GM12878 (cell line): ENCODE measurements at regions not wholly inside any gene's neighbourhood (a gene's known extent, or its start where the extent isn't known, plus 50 kb on each side); places are given as distances from the start of the nearest gene placed in this dataset.

Experiments
- ATAC-seq: fragments of 200-7000 bp; cut with Tn5 transposase; 3 replicates; pipeline ENCODE4 v1.9.1; 2020; ENCODE audit warnings: mild to moderate bottlenecking, moderate library complexity
- BruUV-seq: library from RNA; stranded (reverse); fragments of 400-500 nt; replicated peaks from 2 replicates; lab custom pipeline; 2021; lab: Mats Ljungman, UMichigan
- CTCF ChIA-PET: fragments of 300-600 bp; sonication (Branson Sonifier 250); formaldehyde crosslinking; extraction: SDS; loops from one replicate; lab custom pipeline; 2021; ENCODE audit warnings: inconsistent platforms; lab: Yijun Ruan, JAX
- POLR2A ChIA-PET: fragments of 350-600 bp; formaldehyde crosslinking; extraction: SDS; loops from one replicate; lab custom pipeline; 2021; ENCODE audit warnings: inconsistent platforms; lab: Charles Lee
- RAD21 ChIA-PET: fragments of 300-600 bp; sonication (Branson Sonifier 250); formaldehyde crosslinking; loops from one replicate; lab custom pipeline; 2023; ENCODE audit warnings: antibody characterized with exemption; ENCODE audit not compliant: unreplicated experiment; lab: Charles Lee
- SMC1A ChIA-PET: fragments of 300-600 bp; sonication (Branson Sonifier 250); formaldehyde crosslinking; loops from one replicate; lab custom pipeline; 2023; ENCODE audit not compliant: unreplicated experiment, uncharacterized antibody; lab: Charles Lee
- DNase-seq: peaks from one replicate; pipeline ENCODE4 v3.0.0-alpha.2; 2011; ENCODE audit warnings: low read depth, low spot score
- FAIRE-seq: peaks from 3 replicates; lab custom pipeline; 2011; peaks lifted over from hg19 to GRCh38; lab: Jason Lieb, UNC
- H2AFZ ChIP-seq: 2 replicates; pipeline ENCODE4 v1.6.0; 2011; ENCODE audit warnings: low read depth, low read length, control low read depth; ENCODE audit not compliant: control insufficient read depth
- H3K27ac ChIP-seq: 2 replicates; pipeline ENCODE4 v1.5.1; 2011; ENCODE audit warnings: control low read depth; ENCODE audit not compliant: control insufficient read depth, insufficient read depth
- H3K27me3 ChIP-seq, 2 experiments: replicated peaks in 1 of 2; 2 replicates each; pipeline versions ENCODE4 v1.6.0 to v1.6.1; 2011; ENCODE audit warnings: low read length in 1 of 2; ENCODE audit not compliant: control insufficient read depth in 2 of 2, insufficient read depth in 2 of 2
- H3K36me3 ChIP-seq, 2 experiments: 2 replicates each; pipeline ENCODE4 v1.5.1; 2011; ENCODE audit warnings: low read length in 1 of 2; ENCODE audit not compliant: control insufficient read depth in 2 of 2, insufficient read depth in 2 of 2
- H3K4me1 ChIP-seq: 2 replicates; pipeline ENCODE4 v1.6.1; 2011; ENCODE audit warnings: mild to moderate bottlenecking, low read length, moderate library complexity, mixed read lengths; ENCODE audit not compliant: control insufficient read depth, insufficient read depth
- H3K4me2 ChIP-seq: 2 replicates; pipeline ENCODE4 v1.6.0; 2011; ENCODE audit warnings: control low read depth; ENCODE audit not compliant: control insufficient read depth, insufficient read depth
- H3K4me3 ChIP-seq: fragments of 200-600 bp; sonication (generic); 2 replicates; pipeline ENCODE4 v1.5.1; 2016
- H3K79me2 ChIP-seq: 2 replicates; pipeline ENCODE4 v1.6.0; 2011; ENCODE audit warnings: low read length; ENCODE audit not compliant: control insufficient read depth, insufficient read depth
- H3K9ac ChIP-seq: 2 replicates; pipeline ENCODE4 v1.8.0; 2011; ENCODE audit warnings: low read length, control low read depth, mixed read lengths; ENCODE audit not compliant: control insufficient read depth, insufficient read depth
- H3K9me3 ChIP-seq: replicated peaks from 3 replicates; pipeline ENCODE4 v1.5.1; 2011; ENCODE audit warnings: mild to moderate bottlenecking, low read length; ENCODE audit not compliant: control insufficient read depth, insufficient read depth
- H4K20me1 ChIP-seq: 2 replicates; pipeline ENCODE4 v1.6.0; 2011; ENCODE audit not compliant: control insufficient read depth, insufficient read depth
- CTCF ChIP-seq, 3 experiments: IDR thresholded peaks in 2 of 3; conservative IDR thresholded peaks in 1 of 3; 2 replicates each; pipeline ENCODE4 v1.5.1; 2011; ENCODE audit warnings: low read depth in 3 of 3, low read length in 3 of 3, mild to moderate bottlenecking in 3 of 3, control low read depth in 2 of 3, moderate library complexity in 2 of 3, inconsistent platforms in 1 of 3, mixed read lengths in 1 of 3; ENCODE audit not compliant: control insufficient read depth in 2 of 3, insufficient read depth in 1 of 3; ENCODE audit errors: extremely low read depth in 1 of 3
- RAD21 ChIP-seq: IDR thresholded peaks from 2 replicates; pipeline ENCODE4 v1.6.1; 2011; ENCODE audit warnings: mild to moderate bottlenecking, low read depth, low read length, moderate library complexity; ENCODE audit not compliant: insufficient read depth
- TCF3 ChIP-seq: IDR thresholded peaks from 2 replicates; pipeline ENCODE4 v1.6.1; 2012; ENCODE audit warnings: low read depth, mild to moderate bottlenecking, low read length, borderline replicate concordance; ENCODE audit not compliant: insufficient read depth
- ZNF274 ChIP-seq: IDR thresholded peaks from one replicate; pipeline ENCODE4 v1.8.0; 2011; ENCODE audit not compliant: insufficient read length, insufficient read depth
- WGBS: methylation state at CpG from one replicate; pipeline ENCODE4 v1.1.6; 2016; ENCODE audit warnings: low lambda C conversion rate; ENCODE audit not compliant: insufficient replicate concordance, insufficient coverage; ENCODE audit errors: missing lambda C conversion rate; 5-methylcytosine and 5-hydroxymethylcytosine counted together
- in situ Hi-C: fragments of 300-500 bp; cut with MboI; formaldehyde crosslinking; loops from 9 replicates; pipeline ENCODE4 v1.14.3; 2018; ENCODE audit warnings: mixed read lengths
- intact Hi-C: fragments of 100-400 bp; cut with micrococcal nuclease; formaldehyde crosslinking; loops from one replicate; pipeline ENCODE4 v1.14.2; 2022; ENCODE audit not compliant: unreplicated experiment

- WGBS = 15% methylated on average over 10 of the region's 10 CpGs
- Histone ChIP-seq H3K9ac (no peak overlapping the region), H3K4me2 (no peak overlapping the region), H3K79me2 (no peaks in the 10 kb centered on the region), H3K9me3 (no peaks in the 10 kb centered on the region), H3K4me1 (no peaks in the 10 kb centered on the region), H2AFZ (no peak overlapping the region), H3K27me3 (no peaks in the 10 kb centered on the region), H3K36me3 (no peaks in the 10 kb centered on the region), H3K27ac (no peak overlapping the region), H3K4me3 (no peak overlapping the region), H4K20me1 (no peaks in the 10 kb centered on the region; the same call in 1 of the 2 replicates)
- ChIA-PET POLR2A (no interaction called here), SMC1A (interaction anchor here (1.3 kb wide), 1 partner anchor 15 kb away, joined by 3 read pairs; no protein-coding TSS in a partner anchor), CTCF (interaction anchor here (0.6 to 1.4 kb wide), 8 partner anchors 10 to 1135 kb away, joined by 3 read pairs; no protein-coding TSS in a partner anchor), RAD21 (interaction anchor here (0.7 kb wide), 1 partner anchor 82 kb away, joined by 3 read pairs; no protein-coding TSS in a partner anchor)
- FAIRE-seq (no peak), DNase-seq (no peak), ATAC-seq (peak; percentile 42; the same call in 1 of the 3 replicates)
- intact Hi-C loops (loop anchor here (10.0 kb wide), 2 partner anchors 291 to 961 kb away; no protein-coding TSS in a partner anchor), in situ Hi-C loops (loop anchor here (10.0 kb wide), 2 partner anchors 961 to 1111 kb away; no protein-coding TSS in a partner anchor)
- TF ChIP-seq ZNF274 = no peak
- TF ChIP-seq RAD21 = peak; percentile 50
- TF ChIP-seq TCF3 = no peak
- TF ChIP-seq CTCF (IDR thresholded peaks at IDR 0.05 in 2 of 3, conservative IDR thresholded peaks at IDR 0.05 in 1 of 3; ENCODE audit: control insufficient read depth in 2 of 3, extremely low read depth in 1 of 3, insufficient read depth in 1 of 3, low read depth in 3 of 3, low read length in 3 of 3) = peak; percentile 30 to 50 (median 41); a peak in 5 of 6 replicates
- BruUV-seq = no TSS peak
Measured at GRCh38 chr14:37903343-37904191, 304.1 kb upstream of the SSTR1 start.
